ENCODE measurements at regions not wholly inside any gene's neighbourhood (a gene's known extent, or its start where the extent isn't known, plus 50 kb on each side); places are given as distances from the start of the nearest gene placed in this dataset.

GRCh38 chr11:134716582-134716981, 304.5 kb upstream of the B3GAT1 start:
- Histone ChIP-seq H3K36me3 (replicated peaks in 1 of 2; ENCODE audit: insufficient read depth in 1 of 2, low read depth in 2 of 2) (no peaks in the 10 kb centered on the region), H3K4me1 (no peaks in the 10 kb centered on the region), H3K27me3 (no peaks in the 10 kb centered on the region), H3K4me3 (no peak overlapping the region), H3K27ac (no peak overlapping the region), H3K9me3 (no peaks in the 10 kb centered on the region)
- intact Hi-C loops (cut with DNase I): no loop called here
- ATAC-seq (no peak), DNase-seq (no peak)
- TF ChIP-seq POLR2A (IDR thresholded peaks at IDR 0.05): no peak
- TF ChIP-seq, protein P1, sequence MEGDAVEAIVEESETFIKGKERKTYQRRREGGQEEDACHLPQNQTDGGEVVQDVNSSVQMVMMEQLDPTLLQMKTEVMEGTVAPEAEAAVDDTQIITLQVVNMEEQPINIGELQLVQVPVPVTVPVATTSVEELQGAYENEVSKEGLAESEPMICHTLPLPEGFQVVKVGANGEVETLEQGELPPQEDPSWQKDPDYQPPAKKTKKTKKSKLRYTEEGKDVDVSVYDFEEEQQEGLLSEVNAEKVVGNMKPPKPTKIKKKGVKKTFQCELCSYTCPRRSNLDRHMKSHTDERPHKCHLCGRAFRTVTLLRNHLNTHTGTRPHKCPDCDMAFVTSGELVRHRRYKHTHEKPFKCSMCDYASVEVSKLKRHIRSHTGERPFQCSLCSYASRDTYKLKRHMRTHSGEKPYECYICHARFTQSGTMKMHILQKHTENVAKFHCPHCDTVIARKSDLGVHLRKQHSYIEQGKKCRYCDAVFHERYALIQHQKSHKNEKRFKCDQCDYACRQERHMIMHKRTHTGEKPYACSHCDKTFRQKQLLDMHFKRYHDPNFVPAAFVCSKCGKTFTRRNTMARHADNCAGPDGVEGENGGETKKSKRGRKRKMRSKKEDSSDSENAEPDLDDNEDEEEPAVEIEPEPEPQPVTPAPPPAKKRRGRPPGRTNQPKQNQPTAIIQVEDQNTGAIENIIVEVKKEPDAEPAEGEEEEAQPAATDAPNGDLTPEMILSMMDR (IDR thresholded peaks at IDR 0.05): no peak
- WGBS, 2 donors: 42 to 46% methylated on average over 4 of the region's 4 CpGs

GRCh38 chr11:134714021-134714656, 302.1 kb upstream of the B3GAT1 start:
- H3K27ac ChIP-seq: no peak overlapping the region
- no peaks in the 10 kb centered on the region for H3K27me3 ChIP-seq
- WGBS, 2 donors: 35 to 37% methylated on average over 9 to 10 of the region's 10 CpGs
- ATAC-seq (no peak), DNase-seq (no peak)
- H3K9me3 ChIP-seq: no peaks in the 10 kb centered on the region
- no peaks in the 10 kb centered on the region for H3K4me1 ChIP-seq
- intact Hi-C loops (cut with DNase I): no loop called here
- H3K36me3 ChIP-seq (replicated peaks in 1 of 2; ENCODE audit: insufficient read depth in 1 of 2, low read depth in 2 of 2): no peaks in the 10 kb centered on the region
- H3K4me3 ChIP-seq: no peak overlapping the region
- TF ChIP-seq, protein P1 (IDR thresholded peaks at IDR 0.05): no peak
- no peak for TF ChIP-seq POLR2A (IDR thresholded peaks at IDR 0.05)

DNA sequence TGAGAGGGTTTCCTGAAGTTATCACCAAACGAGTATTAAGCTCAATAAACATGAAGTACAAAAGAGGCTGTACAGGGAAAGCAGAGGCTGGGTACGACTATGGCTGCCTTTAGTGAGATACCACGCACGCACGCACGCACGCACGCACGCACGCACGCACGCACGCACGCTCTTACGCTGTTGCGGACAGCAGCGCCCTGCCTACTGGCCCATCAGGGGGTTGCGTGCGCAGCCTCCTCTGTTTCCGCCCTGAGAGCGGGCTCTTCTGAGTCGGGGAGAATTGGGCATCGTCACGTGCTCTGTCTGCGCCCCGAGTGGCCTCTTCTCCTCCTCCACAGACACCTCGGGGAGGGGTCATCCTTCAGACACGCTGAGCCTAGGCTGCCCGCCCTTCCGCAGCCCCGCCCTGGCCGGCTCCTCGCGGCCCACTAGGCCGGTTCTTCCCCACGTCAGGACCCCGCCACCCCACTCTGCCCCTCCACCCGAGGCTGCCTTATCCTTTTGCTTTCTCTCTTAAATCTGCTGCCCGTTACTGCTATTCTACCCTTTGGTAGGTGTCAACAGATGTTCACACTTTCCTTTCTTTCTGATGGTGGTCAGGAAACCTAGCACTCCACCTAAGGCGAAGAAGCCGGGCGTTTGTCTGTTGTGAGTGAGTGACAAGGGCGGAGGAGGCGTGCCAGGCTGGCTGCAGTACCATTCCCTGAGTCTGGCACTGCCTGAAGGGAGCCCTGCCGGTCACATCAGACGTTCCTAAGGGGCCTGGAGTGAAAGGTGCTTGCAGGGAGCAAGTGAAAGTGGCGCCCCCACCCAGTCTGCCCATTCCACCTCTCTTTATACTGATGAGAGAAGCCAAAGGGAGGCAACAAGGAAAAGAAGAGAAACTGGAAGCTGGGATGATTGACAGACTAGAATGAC, 300.4 kb upstream of the B3GAT1 start:
- TF ChIP-seq, protein P1 (IDR thresholded peaks at IDR 0.05): no peak
- no peak for TF ChIP-seq POLR2A (IDR thresholded peaks at IDR 0.05)
- Histone ChIP-seq H3K27ac (no peak overlapping the region), H3K27me3 (no peaks in the 10 kb centered on the region), H3K4me3 (no peak overlapping the region), H3K9me3 (no peaks in the 10 kb centered on the region), H3K4me1 (no peaks in the 10 kb centered on the region), H3K36me3 (replicated peaks in 1 of 2; ENCODE audit: insufficient read depth in 1 of 2, low read depth in 2 of 2) (no peaks in the 10 kb centered on the region)
- no peak for ATAC-seq
- DNase-seq: no peak
- intact Hi-C loops (cut with DNase I): no loop called here
- WGBS, 2 donors: 72 to 79% methylated on average over 44 to 45 of the region's 47 CpGs

- ATAC-seq: no peak
- 30 to 33% methylated on average over 8 of the region's 8 CpGs for WGBS, 2 donors
- DNase-seq: no peak
- Histone ChIP-seq H3K4me3 (no peak overlapping the region), H3K36me3 (replicated peaks in 1 of 2; ENCODE audit: insufficient read depth in 1 of 2, low read depth in 2 of 2) (no peaks in the 10 kb centered on the region), H3K27me3 (no peaks in the 10 kb centered on the region), H3K4me1 (no peaks in the 10 kb centered on the region), H3K9me3 (no peaks in the 10 kb centered on the region), H3K27ac (no peak overlapping the region)
- no peak for TF ChIP-seq POLR2A (IDR thresholded peaks at IDR 0.05)
- TF ChIP-seq, protein P1 (IDR thresholded peaks at IDR 0.05): no peak
- intact Hi-C loops (cut with DNase I): no loop called here
Measured at GRCh38 chr11:134711588-134711987, 299.5 kb upstream of the B3GAT1 start.

Measured in body of pancreas (tissue), 4 donors.